ENCODE measurements at regions not wholly inside any gene's neighbourhood (a gene's known extent, or its start where the extent isn't known, plus 50 kb on each side); places are given as distances from the start of the nearest gene placed in this dataset.

DNA sequence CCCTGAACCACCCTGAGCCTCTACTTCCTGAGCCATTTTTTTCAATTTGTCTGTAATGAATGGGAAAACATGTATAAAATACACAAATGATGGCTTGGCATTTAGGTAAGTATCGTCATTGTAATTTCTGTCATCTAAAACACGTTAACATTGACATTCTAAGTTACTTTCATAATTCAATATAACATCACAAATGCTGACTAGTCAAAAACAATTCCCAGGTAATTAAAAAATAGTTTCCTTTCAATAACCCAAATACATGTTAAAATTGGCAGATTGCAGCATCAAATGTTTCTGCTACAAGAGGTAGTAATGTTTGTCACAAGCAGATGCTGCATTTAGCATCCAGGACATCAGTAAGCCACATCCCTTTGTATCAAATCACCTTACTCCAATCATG, 776.4 kb downstream of the KCTD16 start:
- TF ChIP-seq, protein P1, sequence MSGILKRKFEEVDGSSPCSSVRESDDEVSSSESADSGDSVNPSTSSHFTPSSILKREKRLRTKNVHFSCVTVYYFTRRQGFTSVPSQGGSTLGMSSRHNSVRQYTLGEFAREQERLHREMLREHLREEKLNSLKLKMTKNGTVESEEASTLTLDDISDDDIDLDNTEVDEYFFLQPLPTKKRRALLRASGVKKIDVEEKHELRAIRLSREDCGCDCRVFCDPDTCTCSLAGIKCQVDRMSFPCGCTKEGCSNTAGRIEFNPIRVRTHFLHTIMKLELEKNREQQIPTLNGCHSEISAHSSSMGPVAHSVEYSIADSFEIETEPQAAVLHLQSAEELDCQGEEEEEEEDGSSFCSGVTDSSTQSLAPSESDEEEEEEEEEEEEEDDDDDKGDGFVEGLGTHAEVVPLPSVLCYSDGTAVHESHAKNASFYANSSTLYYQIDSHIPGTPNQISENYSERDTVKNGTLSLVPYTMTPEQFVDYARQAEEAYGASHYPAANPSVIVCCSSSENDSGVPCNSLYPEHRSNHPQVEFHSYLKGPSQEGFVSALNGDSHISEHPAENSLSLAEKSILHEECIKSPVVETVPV (CRISPR knock-in tag; IDR thresholded peaks at IDR 0.05), result no peak
- TF ChIP-seq ZFP30 (CRISPR knock-in tag; IDR thresholded peaks at IDR 0.05) (no peak), ZNF8 (CRISPR knock-in tag; IDR thresholded peaks at IDR 0.05) (no peak), ESRRG (CRISPR knock-in tag; IDR thresholded peaks at IDR 0.05) (no peak), RARB (CRISPR knock-in tag; IDR thresholded peaks at IDR 0.05) (no peak), CSDC2 (CRISPR knock-in tag; IDR thresholded peaks at IDR 0.05) (no peak), ZNF70 (CRISPR knock-in tag; IDR thresholded peaks at IDR 0.05) (no peak), TCF4 (CRISPR knock-in tag; IDR thresholded peaks at IDR 0.05; ENCODE audit: borderline replicate concordance) (no peak), ZFP3 (CRISPR knock-in tag; IDR thresholded peaks at IDR 0.05) (no peak)
- TF ChIP-seq, protein P2, sequence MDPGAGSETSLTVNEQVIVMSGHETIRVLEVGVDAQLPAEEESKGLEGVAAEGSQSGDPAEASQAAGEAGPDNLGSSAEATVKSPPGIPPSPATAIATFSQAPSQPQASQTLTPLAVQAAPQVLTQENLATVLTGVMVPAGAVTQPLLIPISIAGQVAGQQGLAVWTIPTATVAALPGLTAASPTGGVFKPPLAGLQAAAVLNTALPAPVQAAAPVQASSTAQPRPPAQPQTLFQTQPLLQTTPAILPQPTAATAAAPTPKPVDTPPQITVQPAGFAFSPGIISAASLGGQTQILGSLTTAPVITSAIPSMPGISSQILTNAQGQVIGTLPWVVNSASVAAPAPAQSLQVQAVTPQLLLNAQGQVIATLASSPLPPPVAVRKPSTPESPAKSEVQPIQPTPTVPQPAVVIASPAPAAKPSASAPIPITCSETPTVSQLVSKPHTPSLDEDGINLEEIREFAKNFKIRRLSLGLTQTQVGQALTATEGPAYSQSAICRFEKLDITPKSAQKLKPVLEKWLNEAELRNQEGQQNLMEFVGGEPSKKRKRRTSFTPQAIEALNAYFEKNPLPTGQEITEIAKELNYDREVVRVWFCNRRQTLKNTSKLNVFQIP (CRISPR knock-in tag; IDR thresholded peaks at IDR 0.05; ENCODE audit: borderline replicate concordance, low read depth), result no peak
- TF ChIP-seq, protein P3, sequence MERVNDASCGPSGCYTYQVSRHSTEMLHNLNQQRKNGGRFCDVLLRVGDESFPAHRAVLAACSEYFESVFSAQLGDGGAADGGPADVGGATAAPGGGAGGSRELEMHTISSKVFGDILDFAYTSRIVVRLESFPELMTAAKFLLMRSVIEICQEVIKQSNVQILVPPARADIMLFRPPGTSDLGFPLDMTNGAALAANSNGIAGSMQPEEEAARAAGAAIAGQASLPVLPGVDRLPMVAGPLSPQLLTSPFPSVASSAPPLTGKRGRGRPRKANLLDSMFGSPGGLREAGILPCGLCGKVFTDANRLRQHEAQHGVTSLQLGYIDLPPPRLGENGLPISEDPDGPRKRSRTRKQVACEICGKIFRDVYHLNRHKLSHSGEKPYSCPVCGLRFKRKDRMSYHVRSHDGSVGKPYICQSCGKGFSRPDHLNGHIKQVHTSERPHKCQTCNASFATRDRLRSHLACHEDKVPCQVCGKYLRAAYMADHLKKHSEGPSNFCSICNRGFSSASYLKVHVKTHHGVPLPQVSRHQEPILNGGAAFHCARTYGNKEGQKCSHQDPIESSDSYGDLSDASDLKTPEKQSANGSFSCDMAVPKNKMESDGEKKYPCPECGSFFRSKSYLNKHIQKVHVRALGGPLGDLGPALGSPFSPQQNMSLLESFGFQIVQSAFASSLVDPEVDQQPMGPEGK (CRISPR knock-in tag; IDR thresholded peaks at IDR 0.05; ENCODE audit: borderline replicate concordance), result no peak
